NT2/D1 (cell line): ENCODE measurements at regions not wholly inside any gene's neighbourhood (a gene's known extent, or its start where the extent isn't known, plus 50 kb on each side); places are given as distances from the start of the nearest gene placed in this dataset.
A peak's percentile ranks its signal among the peaks of the same experiment; 100 is the strongest.

Experiments
- DNase-seq: peaks from one replicate; pipeline ENCODE4 v3.0.0-alpha.2; 2011; ENCODE audit warnings: low read depth, low spot score
- H3K27me3 ChIP-seq: 2 replicates; pipeline ENCODE4 v1.6.0; 2011; ENCODE audit warnings: mild to moderate bottlenecking; ENCODE audit not compliant: insufficient read length, insufficient read depth
- H3K36me3 ChIP-seq: 2 replicates; pipeline ENCODE4 v1.6.1; 2011; ENCODE audit warnings: mild to moderate bottlenecking, low read length, mixed read lengths; ENCODE audit not compliant: insufficient read depth, insufficient read length
- H3K4me1 ChIP-seq: 2 replicates; pipeline ENCODE4 v1.5.1; 2011; ENCODE audit not compliant: insufficient read depth, insufficient read length
- H3K4me3 ChIP-seq: 2 replicates; pipeline ENCODE4 v1.5.1; 2011; ENCODE audit warnings: low read depth; ENCODE audit not compliant: insufficient read length
- H3K9ac ChIP-seq: 2 replicates; pipeline ENCODE4 v1.6.0; 2011; ENCODE audit warnings: low read depth; ENCODE audit not compliant: insufficient read length
- H3K9me3 ChIP-seq: 2 replicates; pipeline ENCODE4 v1.5.1; 2011; ENCODE audit warnings: mild to moderate bottlenecking, low read length; ENCODE audit not compliant: insufficient read depth
- SUZ12 ChIP-seq: IDR thresholded peaks from 2 replicates; pipeline ENCODE4 v1.6.1; 2011; ENCODE audit not compliant: insufficient read length, insufficient read depth; ENCODE audit errors: extremely low read depth
- YY1 ChIP-seq: IDR thresholded peaks from 2 replicates; pipeline ENCODE4 v1.6.1; 2011; ENCODE audit not compliant: insufficient read length, insufficient read depth
- ZNF274 ChIP-seq: IDR thresholded peaks from 2 replicates; pipeline ENCODE4 v1.6.1; 2011; ENCODE audit warnings: mild to moderate bottlenecking, low read depth, low read length

GRCh38 chr13:56923626-56924140 is 217.0 kb upstream of the PRR20A start:
- no peaks in the 10 kb centered on the region for H3K9me3 ChIP-seq
- H3K4me1 ChIP-seq: no peaks in the 10 kb centered on the region
- no peaks in the 10 kb centered on the region for H3K36me3 ChIP-seq
- no peak overlapping the region for H3K4me3 ChIP-seq
- TF ChIP-seq ZNF274 (no peak), YY1 (no peak), SUZ12 (no peak)
- H3K9ac ChIP-seq: no peak overlapping the region
- H3K27me3 ChIP-seq: no peaks in the 10 kb centered on the region
- no peak for DNase-seq

DNA sequence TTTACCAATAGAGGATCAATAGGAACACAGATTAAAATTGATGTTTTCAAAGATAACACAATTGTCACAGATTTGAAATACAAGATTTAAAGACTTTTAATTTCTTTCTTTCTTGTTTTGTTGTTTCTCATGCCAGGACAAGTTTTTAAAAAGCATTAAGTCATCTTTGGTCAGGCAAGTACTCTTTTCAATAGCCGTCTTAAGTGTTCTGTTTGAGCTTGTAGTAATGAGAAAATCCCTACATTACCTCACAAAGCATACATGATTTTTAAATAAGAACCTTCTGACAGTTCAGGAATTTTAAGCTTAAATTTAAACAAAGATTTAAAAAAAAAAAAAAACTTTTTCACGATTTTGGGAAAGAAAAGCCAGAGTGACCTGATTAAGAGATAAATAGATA is 216.3 kb upstream of the PRR20A start:
- Histone ChIP-seq H3K36me3 (no peaks in the 10 kb centered on the region), H3K9me3 (no peaks in the 10 kb centered on the region), H3K9ac (no peak overlapping the region), H3K4me3 (no peak overlapping the region), H3K4me1 (no peaks in the 10 kb centered on the region), H3K27me3 (no peaks in the 10 kb centered on the region)
- TF ChIP-seq YY1: no peak
- TF ChIP-seq ZNF274: no peak
- TF ChIP-seq SUZ12: no peak
- DNase-seq: no peak

DNA sequence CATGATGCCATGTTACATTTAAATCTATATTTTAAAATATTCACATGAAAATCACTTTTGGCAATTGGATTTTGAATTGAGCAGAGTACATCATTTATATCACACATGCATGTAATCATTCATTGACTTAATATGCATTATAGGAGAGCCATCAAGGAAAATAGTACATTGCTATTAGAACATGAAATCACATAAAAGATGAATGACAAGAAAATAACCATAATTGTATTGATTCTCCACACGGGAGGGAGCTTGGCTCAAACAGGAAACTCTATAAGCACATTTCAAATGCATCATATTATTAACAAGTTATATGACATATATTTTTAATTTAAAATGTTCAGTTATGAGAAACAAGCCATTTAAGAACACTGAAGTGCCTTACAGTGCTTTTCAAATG is 208.6 kb upstream of the PRR20A start:
- no peak overlapping the region for H3K9ac ChIP-seq
- H3K27me3 ChIP-seq: no peaks in the 10 kb centered on the region
- no peak for DNase-seq
- no peaks in the 10 kb centered on the region for H3K4me1 ChIP-seq
- no peak overlapping the region for H3K4me3 ChIP-seq
- no peaks in the 10 kb centered on the region for H3K36me3 ChIP-seq
- H3K9me3 ChIP-seq: no peaks in the 10 kb centered on the region
- TF ChIP-seq SUZ12: no peak
- TF ChIP-seq YY1: no peak
- no peak for TF ChIP-seq ZNF274

- H3K4me1 ChIP-seq: no peaks in the 10 kb centered on the region
- no peak overlapping the region for H3K4me3 ChIP-seq
- TF ChIP-seq ZNF274: no peak
- no peak for TF ChIP-seq SUZ12
- no peak for TF ChIP-seq YY1
- no peaks in the 10 kb centered on the region for H3K27me3 ChIP-seq
- no peaks in the 10 kb centered on the region for H3K9me3 ChIP-seq
- no peak for DNase-seq
- H3K9ac ChIP-seq: no peak overlapping the region
- no peaks in the 10 kb centered on the region for H3K36me3 ChIP-seq
Measured at GRCh38 chr13:56953965-56954364, 186.8 kb upstream of the PRR20A start.

DNA sequence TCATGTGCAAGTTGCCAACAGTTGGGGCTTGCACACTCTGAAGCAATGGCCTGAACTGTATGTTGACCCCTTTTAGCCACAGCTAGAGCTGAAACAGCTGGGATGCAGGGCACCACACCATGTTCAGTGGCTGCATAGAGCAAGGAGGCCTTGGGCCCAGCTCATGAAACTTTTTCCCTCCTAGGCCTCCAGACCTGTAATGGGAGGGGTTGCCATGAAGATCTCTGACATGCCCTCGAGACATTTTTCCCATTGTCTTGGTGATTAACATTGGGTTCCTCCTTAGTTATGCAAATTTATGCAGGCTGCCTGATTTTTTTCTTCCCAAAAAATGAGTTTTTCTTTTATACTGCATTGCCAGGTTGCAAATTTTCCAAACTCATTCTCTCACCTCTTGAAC is 165.1 kb upstream of the PRR20A start:
- no peaks in the 10 kb centered on the region for H3K9me3 ChIP-seq
- no peaks in the 10 kb centered on the region for H3K36me3 ChIP-seq
- no peaks in the 10 kb centered on the region for H3K4me1 ChIP-seq
- H3K27me3 ChIP-seq: no peaks in the 10 kb centered on the region
- H3K4me3 ChIP-seq: no peak overlapping the region
- no peak overlapping the region for H3K9ac ChIP-seq
- peak; percentile 23 for DNase-seq
- no peak for TF ChIP-seq SUZ12
- no peak for TF ChIP-seq ZNF274
- no peak for TF ChIP-seq YY1

GRCh38 chr13:56980856-56981255 is 159.9 kb upstream of the PRR20A start:
- Histone ChIP-seq H3K4me1 (no peaks in the 10 kb centered on the region), H3K9me3 (no peaks in the 10 kb centered on the region), H3K36me3 (no peaks in the 10 kb centered on the region), H3K9ac (no peak overlapping the region), H3K27me3 (no peaks in the 10 kb centered on the region), H3K4me3 (no peak overlapping the region)
- DNase-seq: no peak
- TF ChIP-seq YY1: no peak
- TF ChIP-seq SUZ12: no peak
- no peak for TF ChIP-seq ZNF274

DNA sequence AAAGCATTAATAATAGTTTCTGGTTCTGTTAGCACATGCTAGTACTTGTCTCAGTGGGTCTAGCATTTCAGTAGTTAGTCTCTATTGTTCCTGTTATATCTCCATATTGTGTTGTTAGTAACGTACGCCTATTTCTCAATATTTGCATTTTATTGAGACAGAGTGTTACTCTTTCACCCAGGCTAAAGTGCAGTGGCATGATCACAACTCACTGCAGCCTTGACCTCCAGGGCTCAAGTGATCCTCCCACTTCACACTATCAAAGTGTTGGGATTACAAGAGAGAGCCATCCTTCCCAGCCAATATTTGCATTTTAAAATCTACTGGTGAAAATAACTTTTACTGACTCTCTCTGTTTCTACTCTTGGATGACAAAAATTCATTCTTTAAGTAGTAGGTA is 154.6 kb upstream of the PRR20A start:
- Histone ChIP-seq H3K27me3 (no peaks in the 10 kb centered on the region), H3K9me3 (no peaks in the 10 kb centered on the region), H3K36me3 (no peaks in the 10 kb centered on the region), H3K4me3 (no peak overlapping the region), H3K9ac (no peak overlapping the region), H3K4me1 (no peaks in the 10 kb centered on the region)
- no peak for DNase-seq
- no peak for TF ChIP-seq SUZ12
- TF ChIP-seq YY1: no peak
- no peak for TF ChIP-seq ZNF274
